Spleen (tissue), 11 donors: ENCODE measurements at regions not wholly inside any gene's neighbourhood (a gene's known extent, or its start where the extent isn't known, plus 50 kb on each side); places are given as distances from the start of the nearest gene placed in this dataset.

Source experiments
- DNase-seq: peaks from one replicate; pipeline ENCODE4 v3.0.0-alpha.2; 2020
- H3K27ac ChIP-seq, 8 donors: fragments of 200-600 bp; sonication (generic) in 7 of 8; 1 replicate in 4 of 8; 2 replicates in 4 of 8; pipeline versions ENCODE4 v1.5.0 to v1.8.0; 2016 to 2021; ENCODE audit warnings: inconsistent platforms in 4 of 8, mild to moderate bottlenecking in 4 of 8, moderate library complexity in 1 of 8
- H3K27me3 ChIP-seq, 7 donors: fragments of 200-600 bp; sonication (generic) in 6 of 7; replicated peaks in 1 of 7; 1 replicate in 4 of 7; 2 replicates in 3 of 7; pipeline versions ENCODE4 v1.5.0 to v1.8.0; 2016 to 2021; ENCODE audit warnings: inconsistent platforms in 3 of 7, mild to moderate bottlenecking in 1 of 7
- H3K36me3 ChIP-seq, 6 donors: fragments of 200-600 bp; sonication (generic) in 5 of 6; 1 replicate in 4 of 6; 2 replicates in 2 of 6; pipeline versions ENCODE4 v1.5.0 to v1.8.0; 2016 to 2021; ENCODE audit warnings: inconsistent platforms in 2 of 6
- H3K4me1 ChIP-seq, 6 donors: fragments of 200-600 bp; sonication (generic) in 5 of 6; 1 replicate in 3 of 6; 2 replicates in 3 of 6; pipeline versions ENCODE4 v1.5.0 to v1.8.0; 2016 to 2021; ENCODE audit warnings: inconsistent platforms in 3 of 6
- H3K4me3 ChIP-seq, 8 donors: fragments of 200-600 bp; sonication (generic) in 7 of 8; 1 replicate in 4 of 8; 2 replicates in 4 of 8; pipeline versions ENCODE4 v1.5.0 to v1.8.0; 2016 to 2021; ENCODE audit warnings: inconsistent platforms in 4 of 8, mild to moderate bottlenecking in 4 of 8, moderate library complexity in 2 of 8
- H3K9me3 ChIP-seq, 8 donors: fragments of 200-600 bp; sonication (generic) in 7 of 8; 1 replicate in 4 of 8; 2 replicates in 4 of 8; pipeline versions ENCODE4 v1.5.0 to v1.8.0; 2016 to 2021; ENCODE audit warnings: inconsistent platforms in 4 of 8
- CTCF ChIP-seq, 11 experiments: fragments of 200-600 bp in 7 of 11; fragments of 450-650 bp in 4 of 11; sonication (generic) in 4 of 11; IDR thresholded peaks in 8 of 11; conservative IDR thresholded peaks in 3 of 11; 1 replicate in 7 of 11; 2 replicates in 4 of 11; pipeline versions ENCODE4 v1.4.0 to v1.8.0; 2016 to 2021; ENCODE audit warnings: antibody characterized with exemption in 11 of 11, inconsistent platforms in 4 of 11, mild to moderate bottlenecking in 1 of 11
- POLR2A ChIP-seq, 3 donors: fragments of 450-650 bp; IDR thresholded peaks; one replicate each; pipeline ENCODE4 v1.5.1; 2017; ENCODE audit warnings: antibody characterized with exemption in 3 of 3, mild to moderate bottlenecking in 1 of 3
- POLR2AphosphoS5 ChIP-seq, 3 donors: sonication (generic); formaldehyde crosslinking; IDR thresholded peaks; one replicate each; pipeline ENCODE4 v1.5.1; 2017; ENCODE audit warnings: antibody characterized with exemption in 3 of 3
- WGBS, 5 donors: extraction: QIAGEN DNeasy Blood & Tissue Kit in 3 of 5; methylation state at CpG; one replicate each; pipeline versions ENCODE4 v1.1.5 to v1.1.7; 2013 to 2018; 5-methylcytosine and 5-hydroxymethylcytosine counted together
- intact Hi-C: fragments of 100-400 bp; cut with DNase I; formaldehyde crosslinking; loops from one replicate; pipeline ENCODE4 v1.15.0; 2023; ENCODE audit warnings: low total_unique reads
- donor health status: healthy with polysubstance abuse.
- donor health status: DM: no; HTN: no; CAD: no; lungs with moderate emphysema.
- donor health status: DM: no; HTN: no; CAD: no.
- donor health status: Bipolar disorder and iron deficiency.
- donor health status: healthy.
- donor health status: DM: no; HTN: no; CAD: no.
- donor health status: DM: yes; HTN: yes; CAD: no.

- no peak for DNase-seq
- 80 to 92% (median 87%) methylated on average over 1 of the region's 1 CpG for WGBS, 5 donors
- TF ChIP-seq POLR2A (IDR thresholded peaks at IDR 0.05) (no peak), POLR2AphosphoS5 (IDR thresholded peaks at IDR 0.05) (no peak), CTCF (IDR thresholded peaks at IDR 0.05 in 8 of 11, conservative IDR thresholded peaks at IDR 0.05 in 3 of 11) (no peak)
- H3K4me1 ChIP-seq = no peaks in the 10 kb centered on the region
- H3K4me3 ChIP-seq = no peak overlapping the region
- no peaks in the 10 kb centered on the region for H3K36me3 ChIP-seq
- peaks cover 6 to 39% (median 35%) of the 10 kb centered on the region in 8 donors for H3K9me3 ChIP-seq
- no peaks in the 10 kb centered on the region for H3K27me3 ChIP-seq
- no peak overlapping the region for H3K27ac ChIP-seq
- intact Hi-C loops = no loop called here
Observed at GRCh38 chr2:10515887-10516286, 67.8 kb upstream of the ODC1 start.

DNA sequence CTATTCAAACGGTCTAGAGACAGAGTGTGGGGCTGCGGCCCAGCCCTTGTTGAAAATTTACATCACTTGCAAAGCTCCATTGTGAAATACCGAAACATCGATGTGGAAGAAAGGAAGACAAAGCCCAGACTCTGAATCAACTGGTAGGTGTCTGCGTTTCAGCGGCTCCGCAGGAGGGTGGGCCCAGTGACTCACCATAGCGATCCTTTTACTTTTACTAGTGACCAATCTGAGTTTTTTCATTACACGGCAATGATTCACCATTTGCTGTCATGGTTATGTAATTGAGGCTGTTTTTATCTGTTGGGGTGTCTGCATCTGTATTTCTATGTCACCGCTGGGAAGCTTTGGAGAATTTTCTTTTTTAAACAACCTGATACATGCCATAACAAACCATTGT lies 66.6 kb upstream of the ODC1 start:
- Histone ChIP-seq H3K9me3 (peaks cover 6 to 39% (median 35%) of the 10 kb centered on the region in 8 donors), H3K27me3 (no peaks in the 10 kb centered on the region), H3K4me3 (no peak overlapping the region), H3K27ac (no peak overlapping the region), H3K4me1 (no peaks in the 10 kb centered on the region), H3K36me3 (no peaks in the 10 kb centered on the region)
- no peak for TF ChIP-seq CTCF (IDR thresholded peaks at IDR 0.05 in 8 of 11, conservative IDR thresholded peaks at IDR 0.05 in 3 of 11)
- no peak for TF ChIP-seq POLR2A (IDR thresholded peaks at IDR 0.05)
- no peak for TF ChIP-seq POLR2AphosphoS5 (IDR thresholded peaks at IDR 0.05)
- 95 to 98% (median 95%) methylated on average over 10 of the region's 10 CpGs for WGBS, 5 donors
- DNase-seq = peak; percentile 16
- intact Hi-C loops = no loop called here

DNA sequence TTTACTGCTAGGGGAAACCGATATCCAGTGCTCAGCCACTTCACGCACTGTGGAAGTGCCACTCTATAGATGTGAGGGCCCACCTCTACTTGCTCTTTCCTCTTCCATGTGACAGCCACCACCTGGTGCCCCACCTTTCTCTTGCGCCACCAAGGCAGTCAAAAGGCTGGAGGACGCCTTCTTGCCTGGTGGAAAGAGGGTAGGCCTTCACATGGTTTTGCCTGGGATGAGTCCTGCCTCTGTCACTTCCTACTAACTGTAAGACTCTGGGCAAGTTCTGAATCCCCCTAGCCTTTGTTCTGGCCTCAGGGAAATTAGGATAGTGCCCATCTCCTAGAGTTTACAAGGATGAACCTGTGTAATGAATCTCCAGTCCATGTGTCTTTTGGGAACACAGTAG lies 66.1 kb upstream of the ODC1 start:
- Histone ChIP-seq H3K27me3 (no peaks in the 10 kb centered on the region), H3K36me3 (no peaks in the 10 kb centered on the region), H3K9me3 (peaks cover 6 to 39% (median 35%) of the 10 kb centered on the region in 8 donors), H3K4me3 (no peak overlapping the region), H3K4me1 (no peaks in the 10 kb centered on the region), H3K27ac (no peak overlapping the region)
- peak; percentile 21 for DNase-seq
- no peak for TF ChIP-seq POLR2AphosphoS5 (IDR thresholded peaks at IDR 0.05)
- TF ChIP-seq CTCF (IDR thresholded peaks at IDR 0.05 in 8 of 11, conservative IDR thresholded peaks at IDR 0.05 in 3 of 11) = no peak
- no peak for TF ChIP-seq POLR2A (IDR thresholded peaks at IDR 0.05)
- intact Hi-C loops = no loop called here
- WGBS, 5 donors = 86 to 97% (median 96%) methylated on average over 4 of the region's 4 CpGs

DNA sequence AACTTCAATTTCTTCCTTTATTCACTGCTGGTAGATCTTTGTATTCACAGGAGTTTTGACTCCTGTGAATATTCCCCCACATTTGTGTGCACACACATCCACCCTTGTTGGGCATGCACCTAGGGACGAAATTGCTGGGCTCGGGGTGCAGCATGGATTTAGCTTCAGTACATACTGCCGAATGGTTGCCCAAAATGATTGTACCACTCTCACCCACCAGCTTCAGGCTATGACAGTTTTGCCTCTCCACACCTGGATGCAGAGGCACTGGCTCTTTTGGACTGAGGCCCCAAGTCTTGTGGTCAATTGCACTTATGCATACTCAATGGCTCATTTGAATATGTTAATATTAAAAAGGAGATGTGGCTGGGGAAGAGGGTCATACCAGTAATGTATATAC lies 65.1 kb upstream of the ODC1 start:
- peaks cover 6 to 39% (median 35%) of the 10 kb centered on the region in 8 donors for H3K9me3 ChIP-seq
- no peaks in the 10 kb centered on the region for H3K27me3 ChIP-seq
- no peak overlapping the region for H3K4me3 ChIP-seq
- peak; percentile 17 for DNase-seq
- no peaks in the 10 kb centered on the region for H3K36me3 ChIP-seq
- no peak overlapping the region for H3K27ac ChIP-seq
- intact Hi-C loops = no loop called here
- no peaks in the 10 kb centered on the region for H3K4me1 ChIP-seq
- no peak for TF ChIP-seq CTCF (IDR thresholded peaks at IDR 0.05 in 8 of 11, conservative IDR thresholded peaks at IDR 0.05 in 3 of 11)
- TF ChIP-seq POLR2A (IDR thresholded peaks at IDR 0.05) = no peak
- no peak for TF ChIP-seq POLR2AphosphoS5 (IDR thresholded peaks at IDR 0.05)
- 86 to 94% (median 92%) methylated on average over 3 of the region's 3 CpGs for whole genome bisulfite sequencing, 5 donors
